Thyroid gland (tissue), 4 donors: ENCODE measurements at regions not wholly inside any gene's neighbourhood (a gene's known extent, or its start where the extent isn't known, plus 50 kb on each side); places are given as distances from the start of the nearest gene placed in this dataset.

Source experiments
- DNase-seq, 2 donors: peaks; one replicate each; pipeline ENCODE4 v3.0.0-alpha.2; 2019
- H3K27ac ChIP-seq, 3 donors: fragments of 200-600 bp; sonication (generic); 1 replicate in 2 of 3; 2 replicates in 1 of 3; pipeline ENCODE4 v1.5.1; 2016 to 2019; ENCODE audit warnings: mild to moderate bottlenecking in 1 of 3, moderate library complexity in 1 of 3
- H3K27me3 ChIP-seq: fragments of 200-600 bp; sonication (generic); one replicate; pipeline ENCODE4 v1.5.1; 2019
- H3K36me3 ChIP-seq, 2 donors: fragments of 200-600 bp; sonication (generic); one replicate each; pipeline ENCODE4 v1.5.1; 2016 to 2019
- H3K4me1 ChIP-seq, 2 donors: fragments of 200-600 bp; sonication (generic); one replicate each; pipeline ENCODE4 v1.5.1; 2017 to 2019
- H3K4me3 ChIP-seq, 3 donors: fragments of 200-600 bp; sonication (generic); replicated peaks in 1 of 3; 1 replicate in 2 of 3; 2 replicates in 1 of 3; pipeline ENCODE4 v1.5.1; 2016; ENCODE audit warnings: mild to moderate bottlenecking in 1 of 3
- H3K9me3 ChIP-seq: fragments of 200-600 bp; sonication (generic); one replicate; pipeline ENCODE4 v1.5.1; 2017
- POLR2A ChIP-seq, 2 donors: fragments of 450-650 bp; IDR thresholded peaks; one replicate each; pipeline ENCODE4 v1.6.1; 2017; ENCODE audit warnings: antibody characterized with exemption in 2 of 2, mild to moderate bottlenecking in 2 of 2, moderate library complexity in 1 of 2
- WGBS, 2 donors: methylation state at CpG; one replicate each; pipeline ENCODE4 v1.1.5; 2017; 5-methylcytosine and 5-hydroxymethylcytosine counted together
- intact Hi-C: fragments of 100-400 bp; cut with DNase I; formaldehyde crosslinking; loops from one replicate; pipeline ENCODE4 v1.15.1; 2023
- TF ChIP-seq, protein P1 (sequence below), 6 experiments: fragments of 200-600 bp in 3 of 6; fragments of 450-650 bp in 3 of 6; sonication (generic) in 3 of 6; IDR thresholded peaks; one replicate each; pipeline ENCODE4 v1.5.1; 2016 to 2019; ENCODE audit warnings: antibody characterized with exemption in 6 of 6, mild to moderate bottlenecking in 2 of 6, inconsistent platforms in 1 of 6, moderate library complexity in 1 of 6

- H3K4me3 ChIP-seq = no peak overlapping the region
- intact Hi-C loops = no loop called here
- no peaks in the 10 kb centered on the region for H3K27me3 ChIP-seq
- H3K36me3 ChIP-seq = no peaks in the 10 kb centered on the region
- whole genome bisulfite sequencing, 2 donors = 85 to 91% methylated on average over 16 of the region's 16 CpGs
- no peak for TF ChIP-seq POLR2A (IDR thresholded peaks at IDR 0.05)
- TF ChIP-seq, protein P1, sequence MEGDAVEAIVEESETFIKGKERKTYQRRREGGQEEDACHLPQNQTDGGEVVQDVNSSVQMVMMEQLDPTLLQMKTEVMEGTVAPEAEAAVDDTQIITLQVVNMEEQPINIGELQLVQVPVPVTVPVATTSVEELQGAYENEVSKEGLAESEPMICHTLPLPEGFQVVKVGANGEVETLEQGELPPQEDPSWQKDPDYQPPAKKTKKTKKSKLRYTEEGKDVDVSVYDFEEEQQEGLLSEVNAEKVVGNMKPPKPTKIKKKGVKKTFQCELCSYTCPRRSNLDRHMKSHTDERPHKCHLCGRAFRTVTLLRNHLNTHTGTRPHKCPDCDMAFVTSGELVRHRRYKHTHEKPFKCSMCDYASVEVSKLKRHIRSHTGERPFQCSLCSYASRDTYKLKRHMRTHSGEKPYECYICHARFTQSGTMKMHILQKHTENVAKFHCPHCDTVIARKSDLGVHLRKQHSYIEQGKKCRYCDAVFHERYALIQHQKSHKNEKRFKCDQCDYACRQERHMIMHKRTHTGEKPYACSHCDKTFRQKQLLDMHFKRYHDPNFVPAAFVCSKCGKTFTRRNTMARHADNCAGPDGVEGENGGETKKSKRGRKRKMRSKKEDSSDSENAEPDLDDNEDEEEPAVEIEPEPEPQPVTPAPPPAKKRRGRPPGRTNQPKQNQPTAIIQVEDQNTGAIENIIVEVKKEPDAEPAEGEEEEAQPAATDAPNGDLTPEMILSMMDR (IDR thresholded peaks at IDR 0.05) = no peak
- H3K4me1 ChIP-seq = peaks cover 0 to 7% of the 10 kb centered on the region in 2 donors
- no peak overlapping the region for H3K27ac ChIP-seq
- H3K9me3 ChIP-seq = no peaks in the 10 kb centered on the region
- no peak for DNase-seq
Observed at GRCh38 chr3:13202744-13203397, 129.6 kb upstream of the IQSEC1 start.

- no peak for TF ChIP-seq POLR2A (IDR thresholded peaks at IDR 0.05)
- TF ChIP-seq, protein P1 (IDR thresholded peaks at IDR 0.05) = no peak
- 21 to 34% methylated on average over 3 of the region's 3 CpGs for WGBS, 2 donors
- H3K4me3 ChIP-seq = no peak overlapping the region
- no peaks in the 10 kb centered on the region for H3K9me3 ChIP-seq
- no peak overlapping the region for H3K27ac ChIP-seq
- intact Hi-C loops = no loop called here
- H3K36me3 ChIP-seq = no peaks in the 10 kb centered on the region
- DNase-seq = no peak
- H3K4me1 ChIP-seq = peaks cover 0 to 7% of the 10 kb centered on the region in 2 donors
- H3K27me3 ChIP-seq = no peaks in the 10 kb centered on the region
Observed at GRCh38 chr3:13201851-13202250, 128.6 kb upstream of the IQSEC1 start.

DNA sequence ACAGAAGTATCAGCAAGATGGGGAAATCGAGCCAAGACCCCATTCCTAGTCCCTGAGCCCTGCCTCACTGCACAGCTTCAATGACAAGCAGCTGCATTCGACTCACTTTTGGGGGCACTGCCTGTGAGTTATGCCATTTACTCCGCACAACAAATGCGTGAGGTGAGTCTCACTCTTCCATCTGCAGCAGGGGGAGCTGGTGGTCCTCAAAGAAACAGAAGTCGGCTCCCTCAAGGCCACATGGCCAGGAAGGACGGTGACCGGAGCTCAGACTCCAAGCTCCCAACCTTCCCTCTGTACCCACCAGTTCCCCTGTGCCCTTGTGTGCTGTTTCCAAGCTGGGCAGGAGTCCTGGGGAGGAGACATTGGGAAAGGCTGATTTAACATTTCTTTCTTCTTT is 127.7 kb upstream of the IQSEC1 start:
- TF ChIP-seq, protein P1 (IDR thresholded peaks at IDR 0.05) = no peak
- no peak for TF ChIP-seq POLR2A (IDR thresholded peaks at IDR 0.05)
- Histone ChIP-seq H3K27me3 (no peaks in the 10 kb centered on the region), H3K36me3 (no peaks in the 10 kb centered on the region), H3K27ac (no peak overlapping the region), H3K4me3 (no peak overlapping the region), H3K4me1 (peaks cover 0 to 7% of the 10 kb centered on the region in 2 donors), H3K9me3 (no peaks in the 10 kb centered on the region)
- intact Hi-C loops = no loop called here
- no peak for DNase-seq
- 64 to 72% methylated on average over 7 of the region's 7 CpGs for WGBS, 2 donors

DNA sequence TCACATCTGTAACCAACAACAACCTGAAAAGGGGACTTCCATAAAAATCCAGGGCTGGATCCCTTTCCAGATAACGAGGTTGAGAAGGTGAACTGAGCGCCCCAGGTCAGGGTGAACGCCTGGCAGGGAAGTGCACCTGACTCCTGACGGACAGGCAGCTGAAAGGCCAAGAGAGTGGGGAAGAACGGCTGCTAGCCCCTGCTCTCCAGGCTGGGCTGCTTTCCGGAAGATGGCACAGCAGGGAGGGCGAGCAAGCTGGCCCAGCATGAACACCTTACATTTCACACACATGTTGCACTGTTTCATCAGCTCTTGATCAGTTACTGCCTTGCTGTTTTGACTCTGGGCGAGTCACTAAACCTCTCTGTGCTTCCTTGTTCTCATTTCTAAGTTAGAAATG is 127.2 kb upstream of the IQSEC1 start:
- H3K4me3 ChIP-seq = no peak overlapping the region
- DNase-seq = no peak
- H3K27ac ChIP-seq = no peak overlapping the region
- no peaks in the 10 kb centered on the region for H3K9me3 ChIP-seq
- H3K36me3 ChIP-seq = no peaks in the 10 kb centered on the region
- no peak for TF ChIP-seq POLR2A (IDR thresholded peaks at IDR 0.05)
- TF ChIP-seq, protein P1 (IDR thresholded peaks at IDR 0.05) = no peak
- no peaks in the 10 kb centered on the region for H3K27me3 ChIP-seq
- 61 to 71% methylated on average over 8 of the region's 8 CpGs for WGBS, 2 donors
- intact Hi-C loops = no loop called here
- peaks cover 0 to 7% of the 10 kb centered on the region in 2 donors for H3K4me1 ChIP-seq

GRCh38 chr3:13199899-13200451 is 126.7 kb upstream of the IQSEC1 start:
- Histone ChIP-seq H3K27me3 (no peaks in the 10 kb centered on the region), H3K36me3 (no peaks in the 10 kb centered on the region), H3K4me3 (no peak overlapping the region), H3K27ac (no peak overlapping the region), H3K4me1 (peaks cover 0 to 7% of the 10 kb centered on the region in 2 donors), H3K9me3 (no peaks in the 10 kb centered on the region)
- no peak for DNase-seq
- WGBS, 2 donors = 73 to 82% methylated on average over 13 of the region's 13 CpGs
- intact Hi-C loops = no loop called here
- TF ChIP-seq, protein P1 (IDR thresholded peaks at IDR 0.05) = no peak
- no peak for TF ChIP-seq POLR2A (IDR thresholded peaks at IDR 0.05)
